Neural cell (in vitro differentiated cells): ENCODE measurements at regions not wholly inside any gene's neighbourhood (a gene's known extent, or its start where the extent isn't known, plus 50 kb on each side); places are given as distances from the start of the nearest gene placed in this dataset.

ENCODE experiments used
- CTCF ChIP-seq: fragments of 450-650 bp; IDR thresholded peaks from 2 replicates; pipeline ENCODE4 v1.5.1; 2014; ENCODE audit warnings: antibody characterized with exemption, mild to moderate bottlenecking, moderate library complexity; ENCODE audit not compliant: poor library complexity, severe bottlenecking
- EZH2 ChIP-seq: fragments of 200-600, 300-800 bp; shearing (Covaris generic), sonication (generic); IDR thresholded peaks from 2 replicates; pipeline ENCODE4 v1.6.1; 2014; ENCODE audit warnings: antibody characterized with exemption, low read length, borderline replicate concordance, mild to moderate bottlenecking; ENCODE audit not compliant: insufficient read depth, poor library complexity, severe bottlenecking
- SMC3 ChIP-seq: fragments of 450-650 bp; conservative IDR thresholded peaks from 2 replicates; pipeline ENCODE4 v1.6.1; 2014; ENCODE audit warnings: antibody characterized with exemption, mild to moderate bottlenecking, moderate library complexity; ENCODE audit not compliant: poor library complexity

GRCh38 chr4:10837151-10837550, 152.6 kb upstream of the CLNK start:
- TF ChIP-seq CTCF, result no peak
- TF ChIP-seq EZH2, result no peak
- TF ChIP-seq SMC3, result no peak
